ENCODE measurements at regions not wholly inside any gene's neighbourhood (a gene's known extent, or its start where the extent isn't known, plus 50 kb on each side); places are given as distances from the start of the nearest gene placed in this dataset.
"Not testable (repeated sequence)": the region's sequence is repeated elsewhere in the genome, so short reads cannot be mapped to it uniquely, and the experiment has no call there.

DNA sequence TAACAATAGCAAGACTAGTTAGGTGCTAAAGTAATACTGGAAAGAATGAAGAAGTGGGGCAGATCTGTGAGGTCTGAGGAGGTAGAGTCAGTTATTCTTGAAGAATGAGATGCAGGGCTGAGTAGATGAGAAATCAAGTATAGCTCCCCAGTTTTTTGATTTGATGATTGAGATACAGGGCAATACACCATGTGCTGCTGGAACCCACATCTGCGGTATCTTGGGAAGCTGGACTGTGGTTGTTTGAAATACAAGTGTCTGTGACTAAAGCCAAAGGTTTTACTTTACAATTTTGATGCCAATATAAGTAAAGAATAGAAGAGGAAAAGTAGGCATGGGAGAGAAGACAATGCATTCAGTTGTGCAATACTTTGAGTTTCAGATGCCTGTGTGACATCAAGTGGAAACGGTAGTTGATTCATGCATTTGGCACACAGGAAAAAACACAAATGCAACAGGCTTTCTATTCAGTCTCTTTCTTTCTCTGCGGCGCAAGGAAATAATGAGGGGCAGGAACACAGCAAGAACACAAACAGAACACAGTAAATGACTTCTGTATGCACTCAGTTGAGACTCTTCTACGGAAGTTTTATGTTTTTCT lies 190.2 kb upstream of the SLC38A2 start:
- peak overlapping the region; percentile 36 for H3K4me3 ChIP-seq
- no peak for TF ChIP-seq CTCF (IDR thresholded peaks at IDR 0.05)
- H3K27ac ChIP-seq: peak overlapping the region in 1 of 2 donors; percentile 2
- peaks cover 4% of the 10 kb centered on the region for H3K9me3 ChIP-seq
- ATAC-seq (ENCODE audit: insufficient number of reproducible peaks, low FRiP score, low read depth) (peak; percentile 63), DNase-seq (ENCODE audit: low spot score) (no peak)
- H3K36me3 ChIP-seq: no peaks in the 10 kb centered on the region
- peaks cover 24 to 45% of the 10 kb centered on the region in 2 donors for H3K4me1 ChIP-seq (ENCODE audit: control insufficient read depth in 1 of 2, low read depth in 2 of 2)
- no peaks in the 10 kb centered on the region for H3K27me3 ChIP-seq (replicated peaks; ENCODE audit: insufficient read depth)

DNA sequence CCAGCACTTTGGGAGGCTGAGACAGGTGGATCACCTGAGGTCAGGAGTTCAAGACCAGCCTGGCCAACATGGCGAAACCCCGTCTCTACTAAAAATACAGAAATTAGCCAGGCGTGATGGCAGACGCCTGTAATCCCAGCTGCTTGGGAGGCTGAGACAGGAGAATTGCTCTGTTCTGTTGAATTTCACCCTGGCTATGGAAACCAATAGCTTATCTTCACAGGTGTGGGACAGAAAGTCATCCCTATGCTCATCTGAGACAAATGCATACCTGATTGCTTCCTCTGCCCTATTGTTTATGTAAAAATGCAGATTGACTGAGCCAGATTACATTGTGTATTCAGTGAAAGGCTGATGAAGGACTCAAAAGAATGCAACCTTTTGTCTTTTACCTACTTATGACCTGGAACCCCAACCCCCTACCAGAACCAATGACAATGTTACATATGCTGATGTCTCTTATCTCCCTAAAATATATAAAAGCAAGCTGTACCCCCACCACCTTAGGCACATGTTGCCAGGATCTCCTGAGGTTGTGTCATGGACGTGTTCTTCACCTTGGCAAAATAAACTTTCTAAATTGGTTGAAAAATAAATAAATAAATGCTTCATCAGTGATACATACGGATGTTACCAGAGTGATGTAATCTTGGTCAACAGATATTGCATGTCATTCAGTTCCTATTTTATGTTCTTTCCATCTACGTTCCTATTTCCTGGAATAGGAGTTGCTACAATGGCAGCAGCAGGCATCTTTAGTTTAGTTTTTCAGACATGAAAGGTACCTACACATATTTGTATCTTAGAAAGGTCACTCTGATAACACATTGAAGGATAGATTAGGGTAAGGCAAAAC lies 189.4 kb upstream of the SLC38A2 start:
- not testable (repeated sequence) for H3K9me3 ChIP-seq; DNase-seq (ENCODE audit: low spot score); H3K27me3 ChIP-seq (replicated peaks; ENCODE audit: insufficient read depth); ATAC-seq (ENCODE audit: insufficient number of reproducible peaks, low FRiP score, low read depth); H3K36me3 ChIP-seq; H3K4me3 ChIP-seq
- H3K4me1 ChIP-seq (ENCODE audit: control insufficient read depth in 1 of 2, low read depth in 2 of 2): peaks cover 24 to 52% of the 10 kb centered on the region in 2 donors
- peak overlapping the region in 1 of 2 donors; percentile 2 for H3K27ac ChIP-seq

GRCh38 chr12:46560874-46561273 lies 188.3 kb upstream of the SLC38A2 start:
- H3K4me1 ChIP-seq (ENCODE audit: control insufficient read depth in 1 of 2, low read depth in 2 of 2): peaks cover 32 to 60% of the 10 kb centered on the region in 2 donors
- no peak for ATAC-seq (ENCODE audit: insufficient number of reproducible peaks, low FRiP score, low read depth)
- H3K36me3 ChIP-seq: no peaks in the 10 kb centered on the region
- H3K4me3 ChIP-seq: no peak overlapping the region
- TF ChIP-seq CTCF (IDR thresholded peaks at IDR 0.05): no peak
- no peaks in the 10 kb centered on the region for H3K27me3 ChIP-seq (replicated peaks; ENCODE audit: insufficient read depth)
- H3K27ac ChIP-seq: peak overlapping the region in 1 of 2 donors; percentile 72
- no peak for DNase-seq (ENCODE audit: low spot score)
- H3K9me3 ChIP-seq: no peaks in the 10 kb centered on the region

- H3K4me3 ChIP-seq: no peak overlapping the region
- no peak for ATAC-seq (ENCODE audit: insufficient number of reproducible peaks, low FRiP score, low read depth)
- no peaks in the 10 kb centered on the region for H3K27me3 ChIP-seq (replicated peaks; ENCODE audit: insufficient read depth)
- no peaks in the 10 kb centered on the region for H3K9me3 ChIP-seq
- H3K4me1 ChIP-seq (ENCODE audit: control insufficient read depth in 1 of 2, low read depth in 2 of 2): peaks cover 34 to 68% of the 10 kb centered on the region in 2 donors
- TF ChIP-seq CTCF (IDR thresholded peaks at IDR 0.05): no peak
- H3K36me3 ChIP-seq: no peaks in the 10 kb centered on the region
- peak overlapping the region; percentile 68 to 72 for H3K27ac ChIP-seq
- no peak for DNase-seq (ENCODE audit: low spot score)
Measured at GRCh38 chr12:46560089-46560488, 187.5 kb upstream of the SLC38A2 start.

DNA sequence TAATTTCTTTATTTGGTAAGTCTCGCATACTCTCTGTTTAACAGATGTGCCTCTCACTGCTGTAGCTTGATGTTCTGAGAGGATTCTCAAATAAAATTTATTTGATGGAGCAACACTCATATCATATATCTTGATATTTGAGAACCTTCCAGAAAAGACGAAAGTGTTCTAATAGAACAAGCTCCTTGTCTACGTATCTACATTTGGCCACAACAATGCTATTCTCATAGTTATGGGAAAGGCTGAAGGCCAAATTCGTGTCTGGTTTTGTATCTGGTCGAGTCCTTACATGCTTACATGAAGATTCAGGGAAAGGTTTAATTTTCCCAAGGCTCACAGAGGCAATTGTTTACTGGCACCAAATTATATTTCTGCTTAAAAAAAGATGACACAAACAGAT lies 186.7 kb upstream of the SLC38A2 start:
- Histone ChIP-seq H3K9me3 (no peaks in the 10 kb centered on the region), H3K27me3 (replicated peaks; ENCODE audit: insufficient read depth) (no peaks in the 10 kb centered on the region), H3K4me3 (peak overlapping the region; percentile 6), H3K36me3 (no peaks in the 10 kb centered on the region), H3K27ac (peak overlapping the region; percentile 68 to 72), H3K4me1 (ENCODE audit: control insufficient read depth in 1 of 2, low read depth in 2 of 2) (peaks cover 39 to 76% of the 10 kb centered on the region in 2 donors)
- DNase-seq (ENCODE audit: low spot score) (no peak), ATAC-seq (ENCODE audit: insufficient number of reproducible peaks, low FRiP score, low read depth) (no peak)
- no peak for TF ChIP-seq CTCF (IDR thresholded peaks at IDR 0.05)
